ENCODE measurements at regions not wholly inside any gene's neighbourhood (a gene's known extent, or its start where the extent isn't known, plus 50 kb on each side); places are given as distances from the start of the nearest gene placed in this dataset.
A peak's percentile ranks its signal among the peaks of the same experiment; 100 is the strongest.

DNA sequence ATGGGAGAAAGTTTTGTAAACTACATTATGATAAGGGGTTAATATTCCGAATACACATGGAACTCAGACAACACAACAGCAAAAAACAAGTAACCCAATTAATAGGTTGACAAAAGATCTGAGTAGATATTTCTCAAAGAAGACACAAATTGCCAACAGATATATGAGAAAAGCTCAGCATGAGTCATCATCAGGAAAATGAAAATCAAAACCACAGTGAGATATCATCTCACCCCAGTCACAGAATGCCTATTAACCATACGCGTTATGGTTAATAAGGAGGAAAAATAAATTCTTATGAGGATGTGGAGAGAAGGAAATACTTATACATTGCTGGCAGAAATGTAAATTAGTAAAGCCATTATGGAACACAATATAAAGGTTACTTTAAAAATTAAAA is 695.0 kb downstream of the COL12A1 start:
- peaks cover 8% of the 10 kb centered on the region for H3K9me3 Mint-ChIP-seq (ENCODE audit: unreplicated experiment)
- DNase-seq (ENCODE audit: low read depth) = peak; percentile 15
- no peaks in the 10 kb centered on the region for H3K4me1 ChIP-seq (ENCODE audit: insufficient read depth, low read length)

DNA sequence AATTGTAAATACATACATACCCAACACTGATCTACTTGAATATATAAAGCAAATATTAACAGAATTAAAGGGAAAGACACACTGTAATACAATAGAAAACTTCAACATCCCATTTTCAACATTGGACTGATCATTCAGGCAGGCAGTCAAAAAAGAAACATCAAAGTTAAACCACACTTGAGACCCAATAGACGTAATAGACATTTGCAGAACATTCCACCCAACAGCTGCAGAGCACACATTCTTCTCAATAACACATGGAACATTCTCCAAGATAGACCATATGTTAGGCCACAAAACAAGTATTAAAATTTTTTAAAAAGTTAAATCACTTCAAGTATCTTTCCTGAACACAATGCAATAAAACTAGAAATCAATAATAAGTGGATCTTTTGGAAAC is 698.2 kb downstream of the COL12A1 start:
- Histone ChIP-seq H3K27ac (ENCODE audit: low read depth, low read length) (no peak overlapping the region), H3K36me3 (ENCODE audit: insufficient read depth, low read length) (no peaks in the 10 kb centered on the region), H3K27me3 (ENCODE audit: insufficient read depth, low read length) (no peaks in the 10 kb centered on the region), H4K20me1 (ENCODE audit: insufficient read depth, low read length) (no peaks in the 10 kb centered on the region), H3K79me2 (ENCODE audit: insufficient read depth, low read length) (no peaks in the 10 kb centered on the region), H3K9me3 (ENCODE audit: insufficient read depth, low read depth, low read length) (peaks cover 5% of the 10 kb centered on the region), H3K9ac (ENCODE audit: low read length) (no peak overlapping the region), H3K4me1 (ENCODE audit: insufficient read depth, low read length) (no peaks in the 10 kb centered on the region), H2AFZ (ENCODE audit: low read depth, low read length) (no peak overlapping the region), H3K4me3 (ENCODE audit: insufficient read depth, low read depth, low read length) (no peak overlapping the region), H3K4me2 (ENCODE audit: low read length) (no peak overlapping the region)
- Mint-ChIP-seq H3K27ac (ENCODE audit: unreplicated experiment) (no peak overlapping the region), H3K36me3 (ENCODE audit: low read depth, unreplicated experiment) (no peaks in the 10 kb centered on the region), H3K4me3 (ENCODE audit: unreplicated experiment) (no peak overlapping the region), H3K4me1 (ENCODE audit: low read depth, unreplicated experiment) (no peaks in the 10 kb centered on the region), H3K9me3 (ENCODE audit: unreplicated experiment) (peaks cover 14% of the 10 kb centered on the region), H3K27me3 (ENCODE audit: low read depth, unreplicated experiment) (no peaks in the 10 kb centered on the region)
- FAIRE-seq = no peak
- no peak for DNase-seq (ENCODE audit: low read depth)
- TF ChIP-seq, protein P1, sequence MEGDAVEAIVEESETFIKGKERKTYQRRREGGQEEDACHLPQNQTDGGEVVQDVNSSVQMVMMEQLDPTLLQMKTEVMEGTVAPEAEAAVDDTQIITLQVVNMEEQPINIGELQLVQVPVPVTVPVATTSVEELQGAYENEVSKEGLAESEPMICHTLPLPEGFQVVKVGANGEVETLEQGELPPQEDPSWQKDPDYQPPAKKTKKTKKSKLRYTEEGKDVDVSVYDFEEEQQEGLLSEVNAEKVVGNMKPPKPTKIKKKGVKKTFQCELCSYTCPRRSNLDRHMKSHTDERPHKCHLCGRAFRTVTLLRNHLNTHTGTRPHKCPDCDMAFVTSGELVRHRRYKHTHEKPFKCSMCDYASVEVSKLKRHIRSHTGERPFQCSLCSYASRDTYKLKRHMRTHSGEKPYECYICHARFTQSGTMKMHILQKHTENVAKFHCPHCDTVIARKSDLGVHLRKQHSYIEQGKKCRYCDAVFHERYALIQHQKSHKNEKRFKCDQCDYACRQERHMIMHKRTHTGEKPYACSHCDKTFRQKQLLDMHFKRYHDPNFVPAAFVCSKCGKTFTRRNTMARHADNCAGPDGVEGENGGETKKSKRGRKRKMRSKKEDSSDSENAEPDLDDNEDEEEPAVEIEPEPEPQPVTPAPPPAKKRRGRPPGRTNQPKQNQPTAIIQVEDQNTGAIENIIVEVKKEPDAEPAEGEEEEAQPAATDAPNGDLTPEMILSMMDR (IDR thresholded peaks at IDR 0.05; ENCODE audit: insufficient read depth, low read depth, low read length) = no peak
- no peak for TF ChIP-seq EZH2 (IDR thresholded peaks at IDR 0.05; ENCODE audit: insufficient read depth, low read length)

More for the DNA sequence above, 695.0 kb downstream of the COL12A1 start:
- no peaks in the 10 kb centered on the region for H3K27me3 ChIP-seq (ENCODE audit: insufficient read depth, low read length)
- H3K9ac ChIP-seq (ENCODE audit: low read length) = no peak overlapping the region
- H4K20me1 ChIP-seq (ENCODE audit: insufficient read depth, low read length) = no peaks in the 10 kb centered on the region
- no peak for FAIRE-seq
- no peak for TF ChIP-seq EZH2 (IDR thresholded peaks at IDR 0.05; ENCODE audit: insufficient read depth, low read length)
- TF ChIP-seq, protein P1 (IDR thresholded peaks at IDR 0.05; ENCODE audit: insufficient read depth, low read depth, low read length) = no peak
- no peak overlapping the region for H2AFZ ChIP-seq (ENCODE audit: low read depth, low read length)
- Mint-ChIP-seq H3K4me1 (ENCODE audit: low read depth, unreplicated experiment) (no peaks in the 10 kb centered on the region), H3K36me3 (ENCODE audit: low read depth, unreplicated experiment) (no peaks in the 10 kb centered on the region), H3K4me3 (ENCODE audit: unreplicated experiment) (no peak overlapping the region), H3K27ac (ENCODE audit: unreplicated experiment) (no peak overlapping the region), H3K27me3 (ENCODE audit: low read depth, unreplicated experiment) (no peaks in the 10 kb centered on the region)
- no peaks in the 10 kb centered on the region for H3K9me3 ChIP-seq (ENCODE audit: insufficient read depth, low read depth, low read length)
- H3K27ac ChIP-seq (ENCODE audit: low read depth, low read length) = no peak overlapping the region
- no peak overlapping the region for H3K4me3 ChIP-seq (ENCODE audit: insufficient read depth, low read depth, low read length)
- H3K4me2 ChIP-seq (ENCODE audit: low read length) = no peak overlapping the region
- no peaks in the 10 kb centered on the region for H3K36me3 ChIP-seq (ENCODE audit: insufficient read depth, low read length)
- H3K79me2 ChIP-seq (ENCODE audit: insufficient read depth, low read length) = no peaks in the 10 kb centered on the region

DNA sequence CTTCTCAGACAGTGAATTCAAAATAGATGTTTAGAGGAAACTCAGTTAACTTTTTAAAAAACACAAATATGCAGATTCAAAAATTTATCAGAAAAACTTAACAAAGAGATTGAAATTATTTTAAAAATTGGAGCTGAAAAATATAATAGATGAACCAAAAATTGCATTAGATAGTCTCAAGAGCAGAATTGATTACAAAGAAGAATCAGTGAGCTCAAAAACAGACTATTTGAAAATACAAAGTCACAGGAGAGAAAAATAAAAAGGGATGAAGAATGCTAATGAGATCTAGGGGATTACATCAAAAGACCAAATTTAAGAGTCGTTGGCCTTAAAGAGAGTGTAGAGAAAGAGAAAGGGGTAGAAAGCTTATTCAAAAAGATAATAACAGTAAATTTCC is 700.5 kb downstream of the COL12A1 start:
- no peaks in the 10 kb centered on the region for H3K36me3 Mint-ChIP-seq (ENCODE audit: low read depth, unreplicated experiment)
- Histone ChIP-seq H3K36me3 (ENCODE audit: insufficient read depth, low read length) (no peaks in the 10 kb centered on the region), H3K9ac (ENCODE audit: low read length) (no peak overlapping the region), H3K9me3 (ENCODE audit: insufficient read depth, low read depth, low read length) (peaks cover 5% of the 10 kb centered on the region), H3K27ac (ENCODE audit: low read depth, low read length) (no peak overlapping the region), H4K20me1 (ENCODE audit: insufficient read depth, low read length) (no peaks in the 10 kb centered on the region), H3K4me1 (ENCODE audit: insufficient read depth, low read length) (no peaks in the 10 kb centered on the region), H3K4me2 (ENCODE audit: low read length) (no peak overlapping the region), H2AFZ (ENCODE audit: low read depth, low read length) (no peak overlapping the region), H3K4me3 (ENCODE audit: insufficient read depth, low read depth, low read length) (no peak overlapping the region), H3K27me3 (ENCODE audit: insufficient read depth, low read length) (no peaks in the 10 kb centered on the region), H3K79me2 (ENCODE audit: insufficient read depth, low read length) (no peaks in the 10 kb centered on the region)
- H3K9me3 Mint-ChIP-seq (ENCODE audit: unreplicated experiment) = peaks cover 14% of the 10 kb centered on the region
- H3K4me1 Mint-ChIP-seq (ENCODE audit: low read depth, unreplicated experiment) = no peaks in the 10 kb centered on the region
- TF ChIP-seq, protein P1 (IDR thresholded peaks at IDR 0.05; ENCODE audit: insufficient read depth, low read depth, low read length) = no peak
- TF ChIP-seq EZH2 (IDR thresholded peaks at IDR 0.05; ENCODE audit: insufficient read depth, low read length) = no peak
- no peaks in the 10 kb centered on the region for H3K27me3 Mint-ChIP-seq (ENCODE audit: low read depth, unreplicated experiment)
- DNase-seq (ENCODE audit: low read depth) = no peak
- no peak overlapping the region for H3K27ac Mint-ChIP-seq (ENCODE audit: unreplicated experiment)
- no peak overlapping the region for H3K4me3 Mint-ChIP-seq (ENCODE audit: unreplicated experiment)
- no peak for FAIRE-seq

All from astrocyte (in vitro differentiated cells and primary cell).